ENCODE measurements at regions not wholly inside any gene's neighbourhood (a gene's known extent, or its start where the extent isn't known, plus 50 kb on each side); places are given as distances from the start of the nearest gene placed in this dataset.

DNA sequence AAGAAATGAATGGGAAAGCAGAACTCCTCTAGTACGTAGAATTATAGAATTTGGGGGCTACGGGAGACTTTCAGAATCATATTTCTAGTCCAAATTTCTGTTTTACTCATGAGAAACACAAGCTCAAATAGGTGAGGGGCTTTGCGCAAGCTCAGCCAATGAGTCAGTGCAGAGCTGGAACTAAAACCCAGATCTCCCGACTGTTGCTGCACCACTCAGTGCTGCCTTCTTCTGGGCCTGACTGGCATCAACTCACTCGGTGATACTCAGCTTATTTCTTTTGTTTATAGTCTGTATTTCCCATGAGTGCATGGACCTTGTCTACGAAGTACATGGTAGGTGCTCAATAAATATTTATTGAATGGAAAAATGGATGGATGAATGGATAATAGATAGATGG, 280.2 kb downstream of the CDK5RAP2 start:
- WGBS, 2 donors (ENCODE audit: low coverage in 1 of 2), result 62 to 71% methylated on average over 5 to 6 of the region's 6 CpGs

DNA sequence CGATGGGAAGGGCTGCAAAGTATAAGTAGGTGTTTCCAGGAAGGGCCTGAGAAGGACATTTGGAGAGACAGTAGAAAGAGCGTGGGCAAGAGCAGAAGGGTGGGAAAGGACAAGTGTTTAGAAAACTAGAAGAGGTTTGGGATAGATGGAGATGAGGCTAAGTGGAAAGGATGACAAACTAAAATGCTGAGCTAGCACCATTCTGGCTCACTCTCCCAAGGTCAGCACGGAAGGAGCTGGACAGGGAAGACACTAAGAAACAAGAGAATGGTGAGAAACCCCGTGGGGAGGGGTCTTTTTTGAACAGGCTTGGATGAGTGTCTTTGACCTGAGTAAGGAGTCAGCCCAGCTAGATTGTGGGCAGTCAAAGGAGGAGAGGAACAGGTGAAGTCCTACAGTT, 286.0 kb downstream of the CDK5RAP2 start:
- in situ Hi-C loops (cut with MboI; ENCODE audit: low pct_ligation_motif_present in 1 of 4, low pct_unique_long_range_greater_than_20kb in 1 of 4, low sequenced_read_pairs in 3 of 4), result no loop called here
- WGBS, 2 donors (ENCODE audit: low coverage in 1 of 2), result 56 to 67% methylated on average over 4 of the region's 4 CpGs

More for the DNA sequence above, 280.2 kb downstream of the CDK5RAP2 start:
- Histone ChIP-seq H3K27me3 (no peaks in the 10 kb centered on the region), H3K9me3 (no peaks in the 10 kb centered on the region), H3K4me3 (no peak overlapping the region), H3K36me3 (no peaks in the 10 kb centered on the region), H3K4me1 (no peaks in the 10 kb centered on the region), H3K27ac (no peak overlapping the region)
- TF ChIP-seq EP300 (IDR thresholded peaks at IDR 0.05; ENCODE audit: low read depth) (no peak), POLR2A (IDR thresholded peaks at IDR 0.05) (no peak), POLR2AphosphoS5 (IDR thresholded peaks at IDR 0.05) (no peak)
- TF ChIP-seq, protein P1, sequence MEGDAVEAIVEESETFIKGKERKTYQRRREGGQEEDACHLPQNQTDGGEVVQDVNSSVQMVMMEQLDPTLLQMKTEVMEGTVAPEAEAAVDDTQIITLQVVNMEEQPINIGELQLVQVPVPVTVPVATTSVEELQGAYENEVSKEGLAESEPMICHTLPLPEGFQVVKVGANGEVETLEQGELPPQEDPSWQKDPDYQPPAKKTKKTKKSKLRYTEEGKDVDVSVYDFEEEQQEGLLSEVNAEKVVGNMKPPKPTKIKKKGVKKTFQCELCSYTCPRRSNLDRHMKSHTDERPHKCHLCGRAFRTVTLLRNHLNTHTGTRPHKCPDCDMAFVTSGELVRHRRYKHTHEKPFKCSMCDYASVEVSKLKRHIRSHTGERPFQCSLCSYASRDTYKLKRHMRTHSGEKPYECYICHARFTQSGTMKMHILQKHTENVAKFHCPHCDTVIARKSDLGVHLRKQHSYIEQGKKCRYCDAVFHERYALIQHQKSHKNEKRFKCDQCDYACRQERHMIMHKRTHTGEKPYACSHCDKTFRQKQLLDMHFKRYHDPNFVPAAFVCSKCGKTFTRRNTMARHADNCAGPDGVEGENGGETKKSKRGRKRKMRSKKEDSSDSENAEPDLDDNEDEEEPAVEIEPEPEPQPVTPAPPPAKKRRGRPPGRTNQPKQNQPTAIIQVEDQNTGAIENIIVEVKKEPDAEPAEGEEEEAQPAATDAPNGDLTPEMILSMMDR (IDR thresholded peaks at IDR 0.05), result no peak
- in situ Hi-C loops (cut with MboI; ENCODE audit: low pct_ligation_motif_present in 1 of 4, low pct_unique_long_range_greater_than_20kb in 1 of 4, low sequenced_read_pairs in 3 of 4) (no loop called here), intact Hi-C loops (cut with DNase I; ENCODE audit: low total_unique reads) (no loop called here)
- DNase-seq, result no peak

GRCh38 chr9:120292606-120293005, 287.4 kb downstream of the CDK5RAP2 start:
- in situ Hi-C loops (cut with MboI; ENCODE audit: low pct_ligation_motif_present in 1 of 4, low pct_unique_long_range_greater_than_20kb in 1 of 4, low sequenced_read_pairs in 3 of 4), result no loop called here
- H3K4me1 ChIP-seq, result no peaks in the 10 kb centered on the region
- no peaks in the 10 kb centered on the region for H3K9me3 ChIP-seq
- H3K27ac ChIP-seq, result no peak overlapping the region
- H3K36me3 ChIP-seq, result no peaks in the 10 kb centered on the region
- 0% methylated on average over 1 of the region's 1 CpG for WGBS, 2 donors (ENCODE audit: low coverage in 1 of 2)
- no peak for DNase-seq
- TF ChIP-seq, protein P1 (IDR thresholded peaks at IDR 0.05), result no peak
- TF ChIP-seq POLR2A (IDR thresholded peaks at IDR 0.05), result no peak
- no peak for TF ChIP-seq POLR2AphosphoS5 (IDR thresholded peaks at IDR 0.05)
- no peak for TF ChIP-seq EP300 (IDR thresholded peaks at IDR 0.05; ENCODE audit: low read depth)
- no peak overlapping the region for H3K4me3 ChIP-seq
- H3K27me3 ChIP-seq, result no peaks in the 10 kb centered on the region
- intact Hi-C loops (cut with DNase I; ENCODE audit: low total_unique reads), result no loop called here

More for the DNA sequence above, 286.0 kb downstream of the CDK5RAP2 start:
- no peak for DNase-seq
- intact Hi-C loops (cut with DNase I; ENCODE audit: low total_unique reads), result no loop called here
- no peak overlapping the region for H3K4me3 ChIP-seq
- H3K27ac ChIP-seq, result no peak overlapping the region
- TF ChIP-seq EP300 (IDR thresholded peaks at IDR 0.05; ENCODE audit: low read depth) (no peak), POLR2AphosphoS5 (IDR thresholded peaks at IDR 0.05) (no peak), POLR2A (IDR thresholded peaks at IDR 0.05) (no peak)
- TF ChIP-seq, protein P1 (IDR thresholded peaks at IDR 0.05), result no peak
- H3K36me3 ChIP-seq, result no peaks in the 10 kb centered on the region
- no peaks in the 10 kb centered on the region for H3K9me3 ChIP-seq
- no peaks in the 10 kb centered on the region for H3K27me3 ChIP-seq
- no peaks in the 10 kb centered on the region for H3K4me1 ChIP-seq

DNA sequence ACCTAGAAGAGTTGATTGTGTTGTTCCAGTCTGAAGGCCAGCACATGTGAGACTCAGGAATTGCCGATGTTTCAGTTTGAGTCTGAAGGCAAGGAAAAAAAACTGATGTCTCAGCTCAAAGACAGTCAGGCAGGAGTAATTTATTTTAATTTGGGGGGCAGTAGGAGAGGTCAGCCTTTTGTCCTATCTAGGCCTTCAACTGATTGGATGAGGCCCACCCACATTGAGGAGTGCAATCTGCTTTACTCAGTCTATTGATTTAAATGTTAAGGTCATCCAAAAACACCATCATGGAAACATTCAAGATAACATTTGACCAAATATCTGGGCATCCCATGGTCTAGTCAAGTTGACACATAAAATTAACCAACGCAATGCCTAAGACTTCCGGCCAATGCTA, 288.9 kb downstream of the CDK5RAP2 start:
- no peaks in the 10 kb centered on the region for H3K36me3 ChIP-seq
- 96 to 100% methylated on average over 3 of the region's 3 CpGs for WGBS, 2 donors (ENCODE audit: low coverage in 1 of 2)
- intact Hi-C loops (cut with DNase I; ENCODE audit: low total_unique reads) (no loop called here), in situ Hi-C loops (cut with MboI; ENCODE audit: low pct_ligation_motif_present in 1 of 4, low pct_unique_long_range_greater_than_20kb in 1 of 4, low sequenced_read_pairs in 3 of 4) (no loop called here)
- no peaks in the 10 kb centered on the region for H3K27me3 ChIP-seq
- no peaks in the 10 kb centered on the region for H3K9me3 ChIP-seq
- no peak for DNase-seq
- no peak overlapping the region for H3K4me3 ChIP-seq
- H3K27ac ChIP-seq, result no peak overlapping the region
- H3K4me1 ChIP-seq, result no peaks in the 10 kb centered on the region
- no peak for TF ChIP-seq EP300 (IDR thresholded peaks at IDR 0.05; ENCODE audit: low read depth)
- TF ChIP-seq, protein P1 (IDR thresholded peaks at IDR 0.05), result no peak
- no peak for TF ChIP-seq POLR2A (IDR thresholded peaks at IDR 0.05)
- TF ChIP-seq POLR2AphosphoS5 (IDR thresholded peaks at IDR 0.05), result no peak
